HG03520 (cell line): ENCODE measurements at regions not wholly inside any gene's neighbourhood (a gene's known extent, or its start where the extent isn't known, plus 50 kb on each side); places are given as distances from the start of the nearest gene placed in this dataset.
"Not testable (repeated sequence)": the region's sequence is repeated elsewhere in the genome, so short reads cannot be mapped to it uniquely, and the experiment has no call there.

Source experiments
- ATAC-seq: cut with Tn5 transposase; IDR thresholded peaks from one replicate; pipeline ENCODE4 v1.9.1; 2021; ENCODE audit warnings: mild to moderate bottlenecking, moderate library complexity; ENCODE audit not compliant: unreplicated experiment

DNA sequence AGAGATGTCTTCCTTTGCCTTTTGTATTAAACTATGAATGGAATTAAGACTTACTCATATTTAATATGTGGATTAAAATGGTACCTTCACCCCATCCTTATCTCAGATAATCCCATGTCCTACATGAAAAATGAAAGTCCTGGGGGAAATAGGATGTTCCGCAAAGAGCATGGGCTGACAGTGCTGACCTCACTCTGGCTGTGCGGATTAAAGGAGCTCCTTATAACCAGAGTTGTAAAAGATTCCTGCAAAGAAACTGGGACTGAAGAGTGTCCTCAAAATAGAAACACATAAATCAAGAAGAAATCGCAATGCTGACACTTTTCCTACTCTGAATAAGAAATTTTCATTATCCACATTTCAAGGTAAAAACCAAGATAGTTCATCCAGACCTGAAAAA is 384.5 kb downstream of the LIG4 start:
- no peak for ATAC-seq

- no peak for ATAC-seq
Observed at GRCh38 chr13:107827840-107828549, 387.3 kb downstream of the LIG4 start.

DNA sequence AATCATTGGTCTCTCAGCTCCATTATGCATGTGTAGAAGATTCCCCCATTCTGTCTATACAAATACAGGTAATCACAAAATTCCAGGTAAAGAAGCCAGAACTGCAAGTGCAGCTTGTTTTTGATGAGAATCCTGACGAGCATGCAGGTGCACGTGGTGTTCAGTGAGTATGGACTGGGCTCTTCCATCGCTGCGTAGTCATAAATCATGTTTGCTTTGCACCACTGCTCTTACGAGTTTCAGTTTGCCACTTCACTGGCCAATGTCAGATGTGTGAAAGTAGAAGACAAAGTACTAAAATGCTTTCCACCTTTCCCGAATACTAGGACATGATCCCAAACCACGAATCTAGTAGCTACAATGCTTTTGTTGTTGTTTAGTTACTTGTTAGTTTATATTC is 390.7 kb downstream of the LIG4 start:
- ATAC-seq: no peak

DNA sequence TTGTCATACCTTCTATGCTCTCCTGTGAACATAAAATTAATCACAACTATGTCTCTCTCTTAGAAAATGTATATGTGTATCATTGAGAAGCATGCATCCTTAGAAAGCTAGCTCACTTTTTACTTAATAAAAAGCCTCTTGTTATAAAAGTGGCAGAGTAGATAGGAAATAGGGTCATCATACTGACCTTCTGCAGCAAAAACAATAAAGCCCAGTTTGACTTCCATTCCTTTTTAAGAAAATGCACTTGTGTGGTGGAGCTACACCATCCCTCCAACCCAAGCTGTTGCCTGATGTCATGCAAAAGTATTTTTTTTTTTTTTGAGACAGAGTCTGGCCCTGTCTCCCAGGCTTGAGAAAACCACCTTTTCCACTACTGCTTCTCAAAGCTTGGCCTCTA is 393.3 kb downstream of the LIG4 start:
- no peak for ATAC-seq

- no peak for ATAC-seq
Observed at GRCh38 chr13:107821492-107821891, 393.8 kb downstream of the LIG4 start.

- ATAC-seq: no peak
Observed at GRCh38 chr13:107819071-107819470, 396.3 kb downstream of the LIG4 start.

- ATAC-seq: no peak
Observed at GRCh38 chr13:107817647-107818287, 397.6 kb downstream of the LIG4 start.

DNA sequence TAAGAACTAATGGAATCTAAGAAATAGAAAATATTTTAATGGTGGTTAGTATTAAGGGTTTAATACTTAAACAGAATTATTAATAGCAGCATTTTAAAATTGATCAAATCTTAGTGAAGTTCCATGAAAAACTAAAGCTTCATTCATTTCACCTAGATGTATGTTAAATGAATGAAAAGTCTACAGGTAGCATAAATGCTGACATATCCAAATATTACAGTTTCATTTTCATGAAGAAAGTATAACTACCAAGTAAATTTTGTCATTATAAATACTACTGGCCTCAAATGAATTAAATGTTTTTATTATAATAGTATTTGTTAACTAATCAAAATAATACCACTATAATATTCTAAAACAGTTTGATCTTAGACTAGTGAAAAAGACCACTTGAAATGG is 403.3 kb downstream of the LIG4 start:
- ATAC-seq: no peak

- ATAC-seq: no peak
Observed at GRCh38 chr13:107811233-107812013, 403.9 kb downstream of the LIG4 start.

DNA sequence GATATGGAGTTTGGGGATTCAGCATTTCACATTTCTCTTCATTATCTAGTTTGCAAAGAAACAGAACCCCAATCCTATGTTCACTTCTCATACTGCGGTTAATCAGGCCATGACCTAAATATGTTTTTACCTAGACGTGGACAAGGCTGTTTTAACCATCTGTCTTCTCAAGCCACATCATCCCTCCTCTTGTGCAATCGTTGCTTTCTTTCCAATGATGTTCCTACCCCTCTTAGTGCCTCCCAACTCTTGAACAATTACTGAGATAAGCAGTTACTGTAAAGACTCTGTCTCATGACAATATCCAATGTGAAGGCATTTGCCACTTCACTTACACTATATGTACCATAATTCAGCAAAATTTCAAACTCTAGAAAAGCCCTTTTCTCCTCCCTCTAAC is 406.2 kb downstream of the LIG4 start:
- no peak for ATAC-seq

DNA sequence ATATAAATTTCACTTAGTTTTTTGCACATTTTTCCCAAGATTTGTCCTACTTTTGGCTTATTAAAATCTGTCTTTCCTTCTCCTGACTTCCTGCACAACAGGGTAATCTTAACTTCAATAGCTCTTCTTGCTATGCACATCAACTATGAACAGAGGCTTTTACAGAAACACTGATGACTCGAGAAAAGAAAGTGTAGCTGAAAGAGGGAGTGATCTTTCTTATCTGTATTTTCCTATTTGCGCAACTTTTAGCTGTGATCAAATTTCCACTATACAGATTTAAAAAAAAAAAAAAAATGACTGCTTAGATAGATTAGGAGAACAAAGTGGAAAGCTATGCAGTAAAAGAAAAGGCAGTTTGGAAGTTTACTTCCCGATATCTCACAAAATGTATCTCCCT is 406.9 kb downstream of the LIG4 start:
- ATAC-seq: no peak

GRCh38 chr13:107807306-107808073 is 407.8 kb downstream of the LIG4 start:
- no peak for ATAC-seq

- ATAC-seq: no peak
Observed at GRCh38 chr13:107806726-107807125, 408.6 kb downstream of the LIG4 start.

- no peak for ATAC-seq
Observed at GRCh38 chr13:107803822-107804495, 411.4 kb downstream of the LIG4 start.

DNA sequence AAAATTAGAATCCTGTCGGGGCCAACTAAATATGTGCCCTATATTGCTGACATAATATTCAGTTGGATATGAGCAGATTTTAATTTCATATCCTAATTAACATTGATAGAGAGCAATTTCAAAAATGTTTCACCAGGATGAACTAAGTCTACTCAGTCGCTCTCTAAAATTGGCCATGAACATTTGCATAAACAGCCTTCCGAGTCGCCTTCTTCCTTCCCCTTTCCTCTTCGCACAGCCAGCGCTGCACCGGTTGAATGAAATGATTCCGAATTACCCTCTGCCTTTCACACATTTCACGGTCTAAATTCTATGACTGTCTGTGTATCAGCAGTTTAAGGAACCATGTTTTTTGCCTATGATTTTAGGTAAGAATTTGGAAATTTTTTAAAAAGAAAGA is 413.7 kb downstream of the LIG4 start:
- ATAC-seq: no peak

GRCh38 chr13:107799001-107799400 is 416.3 kb downstream of the LIG4 start:
- ATAC-seq: no peak

GRCh38 chr13:107790397-107790796 is 424.9 kb downstream of the LIG4 start:
- ATAC-seq: no peak

DNA sequence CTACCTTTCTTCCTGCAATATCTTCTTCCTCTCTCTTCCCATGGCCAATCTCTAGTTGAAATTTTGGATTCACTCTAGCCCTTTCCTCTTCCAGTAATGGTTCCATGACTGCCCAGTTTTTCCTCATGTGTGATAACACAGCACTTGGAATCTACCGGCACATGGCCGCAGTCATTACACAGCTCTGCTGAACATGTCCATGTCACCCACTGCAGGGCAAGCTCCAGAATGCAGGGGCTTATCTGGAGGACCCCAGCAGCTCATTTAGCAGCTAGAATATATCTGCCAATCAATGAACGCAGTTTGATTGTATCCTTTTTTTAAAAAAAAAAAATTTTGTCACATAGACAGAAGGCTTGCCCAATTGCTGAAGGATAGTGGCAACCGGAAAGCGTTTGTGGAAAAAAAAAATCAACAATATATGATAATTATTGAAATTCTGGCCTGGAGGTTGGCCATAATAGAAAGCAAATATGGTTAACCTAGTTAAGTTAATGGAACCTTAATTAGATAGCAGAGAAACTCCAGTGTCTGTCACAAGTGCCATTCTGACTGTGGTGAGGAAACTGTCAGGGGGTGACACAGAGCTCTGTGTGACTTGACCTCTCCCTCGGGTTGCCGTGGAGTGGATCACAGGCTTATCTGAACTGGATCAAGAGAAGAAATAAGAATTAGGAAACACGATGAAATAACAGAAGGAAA is 426.7 kb downstream of the LIG4 start:
- no peak for ATAC-seq

DNA sequence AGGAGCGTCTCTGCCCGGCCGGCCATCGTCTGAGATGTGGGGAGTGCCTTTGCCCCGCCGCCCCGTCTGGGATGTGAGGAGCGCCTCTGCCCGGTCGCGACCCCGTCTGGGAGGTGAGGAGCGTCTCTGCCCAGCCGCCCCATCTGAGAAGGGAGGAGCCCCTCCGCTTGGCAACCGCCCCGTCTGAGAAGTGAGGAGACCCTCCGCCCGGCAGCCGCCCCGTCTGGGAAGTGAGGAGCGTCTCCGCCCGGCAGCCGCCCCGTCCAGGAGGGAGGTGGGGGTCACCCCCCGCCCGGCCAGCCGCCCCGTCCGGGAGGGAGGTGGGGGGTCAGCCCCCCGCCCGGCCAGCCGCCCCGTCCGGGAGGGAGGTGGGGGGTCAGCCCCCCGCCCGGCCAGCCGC is 432.7 kb downstream of the LIG4 start:
- ATAC-seq: not testable (repeated sequence)

GRCh38 chr13:107778094-107778493 is 437.2 kb downstream of the LIG4 start:
- ATAC-seq: no peak
